C4-2B (cell line): ENCODE measurements at regions not wholly inside any gene's neighbourhood (a gene's known extent, or its start where the extent isn't known, plus 50 kb on each side); places are given as distances from the start of the nearest gene placed in this dataset.

ENCODE experiments used
- ZFX ChIP-seq: fragments of 450-650 bp; IDR thresholded peaks from 2 replicates; pipeline ENCODE4 v1.6.1; 2017
- TF ChIP-seq, protein P1 (sequence below): fragments of 450-650 bp; conservative IDR thresholded peaks from 2 replicates; pipeline ENCODE4 v1.5.1; 2017; ENCODE audit warnings: mild to moderate bottlenecking

DNA sequence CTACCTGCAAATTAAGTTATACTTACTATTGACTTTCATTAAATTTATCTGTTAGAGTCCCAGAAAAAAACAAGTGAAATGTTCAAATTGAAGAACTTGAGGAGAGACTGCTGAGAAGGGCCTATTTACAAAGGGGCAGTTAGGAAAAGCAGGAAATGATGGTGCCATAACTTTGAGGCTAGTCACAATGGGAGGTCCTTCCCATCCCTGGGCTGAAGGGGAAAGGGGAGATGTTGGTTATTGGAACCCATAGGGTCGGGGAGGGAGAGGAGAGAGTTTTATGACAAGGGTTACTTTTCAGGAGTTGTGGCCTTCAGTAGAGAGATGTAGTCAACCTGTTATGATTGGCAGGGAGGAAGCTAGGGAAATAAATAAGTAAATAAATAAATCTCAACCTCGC lies 169.1 kb downstream of the DMRT2 start:
- TF ChIP-seq, protein P1, sequence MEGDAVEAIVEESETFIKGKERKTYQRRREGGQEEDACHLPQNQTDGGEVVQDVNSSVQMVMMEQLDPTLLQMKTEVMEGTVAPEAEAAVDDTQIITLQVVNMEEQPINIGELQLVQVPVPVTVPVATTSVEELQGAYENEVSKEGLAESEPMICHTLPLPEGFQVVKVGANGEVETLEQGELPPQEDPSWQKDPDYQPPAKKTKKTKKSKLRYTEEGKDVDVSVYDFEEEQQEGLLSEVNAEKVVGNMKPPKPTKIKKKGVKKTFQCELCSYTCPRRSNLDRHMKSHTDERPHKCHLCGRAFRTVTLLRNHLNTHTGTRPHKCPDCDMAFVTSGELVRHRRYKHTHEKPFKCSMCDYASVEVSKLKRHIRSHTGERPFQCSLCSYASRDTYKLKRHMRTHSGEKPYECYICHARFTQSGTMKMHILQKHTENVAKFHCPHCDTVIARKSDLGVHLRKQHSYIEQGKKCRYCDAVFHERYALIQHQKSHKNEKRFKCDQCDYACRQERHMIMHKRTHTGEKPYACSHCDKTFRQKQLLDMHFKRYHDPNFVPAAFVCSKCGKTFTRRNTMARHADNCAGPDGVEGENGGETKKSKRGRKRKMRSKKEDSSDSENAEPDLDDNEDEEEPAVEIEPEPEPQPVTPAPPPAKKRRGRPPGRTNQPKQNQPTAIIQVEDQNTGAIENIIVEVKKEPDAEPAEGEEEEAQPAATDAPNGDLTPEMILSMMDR, result no peak
- TF ChIP-seq ZFX, result no peak
